Endodermal cell (in vitro differentiated cells): ENCODE measurements at regions not wholly inside any gene's neighbourhood (a gene's known extent, or its start where the extent isn't known, plus 50 kb on each side); places are given as distances from the start of the nearest gene placed in this dataset.
A peak's percentile ranks its signal among the peaks of the same experiment; 100 is the strongest.

Source experiments
- DNase-seq: peaks from one replicate; pipeline ENCODE4 v3.0.0-alpha.2; 2017
- H3K27ac ChIP-seq: 2 replicates; pipeline ENCODE4 v1.5.1; 2013; ENCODE audit warnings: mild to moderate bottlenecking, low read depth, low read length, moderate library complexity
- H3K27me3 ChIP-seq: 2 replicates; pipeline ENCODE4 v1.6.1; 2013; ENCODE audit warnings: mild to moderate bottlenecking, low read length, moderate library complexity; ENCODE audit not compliant: insufficient read depth, control insufficient read depth, poor library complexity, severe bottlenecking
- H3K36me3 ChIP-seq: 2 replicates; pipeline ENCODE4 v1.7.0; 2013; ENCODE audit warnings: mild to moderate bottlenecking, low read length, moderate library complexity; ENCODE audit not compliant: control insufficient read depth, insufficient read depth
- H3K4me1 ChIP-seq: one replicate; pipeline ENCODE4 v1.7.0; 2013; ENCODE audit warnings: low read length; ENCODE audit not compliant: control insufficient read depth, insufficient read depth
- H3K4me3 ChIP-seq: 2 replicates; pipeline ENCODE4 v1.5.1; 2013; ENCODE audit warnings: mild to moderate bottlenecking, low read length, moderate library complexity
- H3K9ac ChIP-seq: 2 replicates; pipeline ENCODE4 v1.6.1; 2013; ENCODE audit warnings: mild to moderate bottlenecking, low read length, moderate library complexity; ENCODE audit not compliant: poor library complexity, severe bottlenecking; ENCODE audit errors: extremely low read depth
- H3K9me3 ChIP-seq: 2 replicates; pipeline ENCODE4 v1.6.1; 2013; ENCODE audit warnings: mild to moderate bottlenecking, low read length, moderate library complexity; ENCODE audit not compliant: control insufficient read depth
- H3K27ac Mint-ChIP-seq: 2 replicates; pipeline ENCODE4 v1.8.0; 2020; ENCODE audit warnings: mixed read lengths
- H3K27me3 Mint-ChIP-seq: 2 replicates; pipeline ENCODE4 v1.8.0; 2021; ENCODE audit warnings: mild to moderate bottlenecking, mixed read lengths; ENCODE audit not compliant: insufficient read depth
- H3K36me3 Mint-ChIP-seq: 2 replicates; pipeline ENCODE4 v1.8.0; 2020; ENCODE audit warnings: low read depth, mixed read lengths
- H3K4me1 Mint-ChIP-seq: 2 replicates; pipeline ENCODE4 v1.8.0; 2020; ENCODE audit warnings: mixed read lengths
- H3K4me3 Mint-ChIP-seq: 2 replicates; pipeline ENCODE4 v1.8.0; 2020; ENCODE audit warnings: mild to moderate bottlenecking, moderate library complexity, mixed read lengths
- H3K9me3 Mint-ChIP-seq: 2 replicates; pipeline ENCODE4 v1.8.0; 2020; ENCODE audit warnings: mild to moderate bottlenecking, mixed read lengths
- WGBS, 2 experiments: methylation state at CpG; one replicate each; pipeline versions ENCODE4 v1.1.5 to v1.1.7; 2013; ENCODE audit warnings: missing lambda C conversion rate in 2 of 2, mixed read lengths in 1 of 2; ENCODE audit not compliant: insufficient coverage in 1 of 2, insufficient read length in 1 of 2; 5-methylcytosine and 5-hydroxymethylcytosine counted together
- TF ChIP-seq, protein P1 (sequence below): fragments of 200-600 bp; sonication (generic); conservative IDR thresholded peaks from 2 replicates; pipeline ENCODE4 v1.5.0; 2021; ENCODE audit warnings: antibody characterized with exemption, mild to moderate bottlenecking

DNA sequence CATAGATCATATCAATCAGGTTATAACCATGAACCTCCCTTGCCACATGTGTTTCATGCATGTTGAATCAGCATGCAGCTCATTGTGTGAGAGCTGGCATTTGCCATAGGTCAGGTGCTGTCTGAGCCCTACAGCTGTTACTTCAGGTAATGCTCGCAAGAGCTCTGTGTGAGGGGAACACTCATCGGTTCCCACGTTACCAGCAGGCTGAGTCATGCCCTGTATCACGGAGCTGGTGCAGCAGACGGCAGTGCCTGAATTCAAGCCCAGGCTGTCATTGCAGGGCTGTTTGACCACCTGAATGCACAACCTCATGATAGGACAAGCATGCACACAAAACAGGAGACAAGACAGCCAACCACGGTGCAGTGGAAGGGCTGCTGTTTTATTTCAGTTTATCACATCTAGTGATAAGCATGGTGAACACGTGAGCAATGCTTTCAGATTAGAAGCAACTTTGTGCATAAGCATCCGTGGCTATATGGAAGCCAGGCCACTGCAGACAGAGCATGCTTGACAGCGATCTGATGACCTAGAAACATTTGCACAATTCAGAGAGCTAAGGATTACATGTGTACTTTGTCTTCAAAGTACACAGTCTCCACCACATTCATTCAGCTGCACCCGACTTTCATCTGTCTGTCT lies 56.4 kb upstream of the PFKP start:
- Histone ChIP-seq H3K27ac (no peak overlapping the region), H3K9ac (no peak overlapping the region), H3K9me3 (no peaks in the 10 kb centered on the region), H3K4me3 (no peak overlapping the region), H3K27me3 (no peaks in the 10 kb centered on the region), H3K4me1 (no peaks in the 10 kb centered on the region), H3K36me3 (no peaks in the 10 kb centered on the region)
- peak; percentile 45 for DNase-seq
- WGBS, 2 experiments = 90 to 94% methylated on average over 7 to 10 of the region's 10 CpGs
- Mint-ChIP-seq H3K27me3 (no peaks in the 10 kb centered on the region), H3K9me3 (no peaks in the 10 kb centered on the region), H3K4me3 (no peak overlapping the region), H3K27ac (no peak overlapping the region), H3K4me1 (peaks cover 3% of the 10 kb centered on the region), H3K36me3 (no peaks in the 10 kb centered on the region)
- TF ChIP-seq, protein P1, sequence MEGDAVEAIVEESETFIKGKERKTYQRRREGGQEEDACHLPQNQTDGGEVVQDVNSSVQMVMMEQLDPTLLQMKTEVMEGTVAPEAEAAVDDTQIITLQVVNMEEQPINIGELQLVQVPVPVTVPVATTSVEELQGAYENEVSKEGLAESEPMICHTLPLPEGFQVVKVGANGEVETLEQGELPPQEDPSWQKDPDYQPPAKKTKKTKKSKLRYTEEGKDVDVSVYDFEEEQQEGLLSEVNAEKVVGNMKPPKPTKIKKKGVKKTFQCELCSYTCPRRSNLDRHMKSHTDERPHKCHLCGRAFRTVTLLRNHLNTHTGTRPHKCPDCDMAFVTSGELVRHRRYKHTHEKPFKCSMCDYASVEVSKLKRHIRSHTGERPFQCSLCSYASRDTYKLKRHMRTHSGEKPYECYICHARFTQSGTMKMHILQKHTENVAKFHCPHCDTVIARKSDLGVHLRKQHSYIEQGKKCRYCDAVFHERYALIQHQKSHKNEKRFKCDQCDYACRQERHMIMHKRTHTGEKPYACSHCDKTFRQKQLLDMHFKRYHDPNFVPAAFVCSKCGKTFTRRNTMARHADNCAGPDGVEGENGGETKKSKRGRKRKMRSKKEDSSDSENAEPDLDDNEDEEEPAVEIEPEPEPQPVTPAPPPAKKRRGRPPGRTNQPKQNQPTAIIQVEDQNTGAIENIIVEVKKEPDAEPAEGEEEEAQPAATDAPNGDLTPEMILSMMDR = no peak

DNA sequence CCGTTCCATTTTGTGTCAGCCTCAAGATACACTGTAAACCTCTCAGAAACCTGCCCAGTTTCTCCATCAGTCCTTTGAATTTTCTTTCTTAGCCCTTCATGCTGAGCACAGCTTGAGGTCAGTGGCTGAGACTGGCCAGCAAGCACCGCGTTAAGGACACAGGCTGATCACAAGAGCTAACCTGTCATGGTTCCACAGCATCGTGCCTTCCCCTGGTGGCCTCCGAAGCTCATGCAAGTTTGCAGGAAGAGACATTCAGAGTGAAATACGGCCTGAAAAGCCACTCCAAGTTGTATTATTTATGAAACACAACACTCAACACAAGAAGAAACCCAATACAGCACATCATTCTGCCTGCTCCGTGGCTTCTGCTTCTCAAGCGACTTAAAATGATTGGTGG lies 57.0 kb upstream of the PFKP start:
- DNase-seq = peak; percentile 68
- Histone ChIP-seq H3K4me3 (no peak overlapping the region), H3K27ac (no peak overlapping the region), H3K27me3 (no peaks in the 10 kb centered on the region), H3K4me1 (no peaks in the 10 kb centered on the region), H3K36me3 (no peaks in the 10 kb centered on the region), H3K9ac (no peak overlapping the region), H3K9me3 (no peaks in the 10 kb centered on the region)
- Mint-ChIP-seq H3K4me1 (peaks cover 3% of the 10 kb centered on the region), H3K27ac (no peak overlapping the region), H3K27me3 (no peaks in the 10 kb centered on the region), H3K36me3 (no peaks in the 10 kb centered on the region), H3K9me3 (no peaks in the 10 kb centered on the region), H3K4me3 (no peak overlapping the region)
- 77 to 92% methylated on average over 2 to 8 of the region's 8 CpGs for WGBS, 2 experiments
- TF ChIP-seq, protein P1 = peak; percentile 58

DNA sequence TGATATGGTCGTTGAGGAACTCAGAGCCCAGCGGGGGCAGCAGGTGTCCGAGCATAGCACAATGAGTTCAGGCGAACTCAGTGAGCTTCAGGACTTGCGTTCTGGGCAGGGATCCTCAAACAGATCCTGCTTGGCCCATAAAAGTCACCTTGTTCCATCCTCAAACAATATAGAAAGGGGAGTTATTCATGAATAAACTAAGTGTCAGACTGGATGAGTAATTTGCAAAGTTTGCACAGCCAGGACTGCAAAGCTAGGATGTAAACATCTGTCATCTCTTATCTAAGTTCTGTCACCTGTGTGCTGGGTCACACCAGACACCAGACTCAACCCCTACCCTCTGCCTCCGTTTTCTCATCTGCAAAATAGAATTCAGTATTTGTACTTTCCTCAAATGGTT lies 58.0 kb upstream of the PFKP start:
- no peaks in the 10 kb centered on the region for H3K9me3 ChIP-seq
- no peak overlapping the region for H3K9ac ChIP-seq
- H3K4me1 Mint-ChIP-seq = peaks cover 3% of the 10 kb centered on the region
- H3K4me3 Mint-ChIP-seq = no peak overlapping the region
- WGBS, 2 experiments = 75 to 78% methylated on average over 5 to 6 of the region's 6 CpGs
- H3K36me3 Mint-ChIP-seq = no peaks in the 10 kb centered on the region
- H3K9me3 Mint-ChIP-seq = no peaks in the 10 kb centered on the region
- no peak overlapping the region for H3K27ac ChIP-seq
- no peaks in the 10 kb centered on the region for H3K27me3 Mint-ChIP-seq
- H3K27me3 ChIP-seq = no peaks in the 10 kb centered on the region
- no peaks in the 10 kb centered on the region for H3K36me3 ChIP-seq
- no peak overlapping the region for H3K4me3 ChIP-seq
- TF ChIP-seq, protein P1 = no peak
- H3K27ac Mint-ChIP-seq = no peak overlapping the region
- H3K4me1 ChIP-seq = no peaks in the 10 kb centered on the region
- no peak for DNase-seq
